Activated CD8-positive, alpha-beta memory T cell treated with anti-CD3 and anti-CD28 coated beads for 48 hours (primary cell): ENCODE measurements at regions not wholly inside any gene's neighbourhood (a gene's known extent, or its start where the extent isn't known, plus 50 kb on each side); places are given as distances from the start of the nearest gene placed in this dataset.

ENCODE experiments used
- DNase-seq, 3 experiments: peaks; one replicate each; pipeline ENCODE4 v3.0.0-alpha.2; 2020; ENCODE audit warnings: low read depth in 2 of 3, low spot score in 2 of 3

GRCh38 chr2:198259496-198259895, 455.1 kb downstream of the PLCL1 start:
- no peak for DNase-seq

DNA sequence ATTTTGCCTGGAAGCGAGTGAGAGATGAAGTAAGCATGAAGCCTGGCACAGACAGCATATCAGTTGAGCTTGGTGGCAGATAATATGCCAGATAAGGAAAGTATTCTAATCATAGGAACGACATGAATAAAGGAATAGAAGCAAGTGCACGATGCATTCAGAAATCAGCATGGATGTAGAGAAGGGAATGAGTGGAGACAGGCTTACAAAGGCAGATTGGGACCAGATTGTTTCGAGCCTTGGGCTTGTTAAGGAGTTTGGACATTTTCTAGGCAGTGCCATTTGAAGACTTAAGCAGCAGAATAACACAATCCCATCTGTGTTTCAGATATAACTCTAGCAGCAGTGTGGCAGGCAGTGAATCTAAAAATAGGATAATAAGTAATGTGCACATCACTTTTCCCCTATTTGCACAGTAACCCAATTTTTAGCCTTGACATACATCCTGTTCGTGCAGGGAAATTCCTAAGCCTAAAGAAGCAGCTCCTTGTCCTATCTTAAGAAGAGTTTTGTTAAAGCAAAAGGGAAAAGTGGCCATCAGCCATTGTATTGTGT, 450.2 kb downstream of the PLCL1 start:
- no peak for DNase-seq

GRCh38 chr2:198253995-198254394, 449.6 kb downstream of the PLCL1 start:
- DNase-seq, result no peak

DNA sequence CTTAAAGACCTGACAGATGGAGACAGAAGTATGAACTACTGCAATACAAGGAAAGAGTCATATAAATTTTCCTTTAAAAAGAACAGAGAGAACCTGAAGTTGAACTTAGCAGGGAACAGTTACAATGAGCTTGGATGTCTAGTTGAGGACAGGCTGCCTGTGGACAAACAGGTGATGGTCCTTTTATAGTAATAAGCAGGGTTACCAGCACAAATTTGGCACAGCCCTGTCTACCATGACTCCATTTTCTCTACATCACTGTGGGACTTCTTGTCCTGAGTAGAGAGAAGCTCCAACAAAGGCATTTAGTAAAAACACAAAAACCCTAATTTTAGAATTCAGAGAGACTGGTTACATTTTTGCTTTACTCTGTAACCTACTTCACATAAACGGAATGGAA, 448.1 kb downstream of the PLCL1 start:
- DNase-seq, result no peak

DNA sequence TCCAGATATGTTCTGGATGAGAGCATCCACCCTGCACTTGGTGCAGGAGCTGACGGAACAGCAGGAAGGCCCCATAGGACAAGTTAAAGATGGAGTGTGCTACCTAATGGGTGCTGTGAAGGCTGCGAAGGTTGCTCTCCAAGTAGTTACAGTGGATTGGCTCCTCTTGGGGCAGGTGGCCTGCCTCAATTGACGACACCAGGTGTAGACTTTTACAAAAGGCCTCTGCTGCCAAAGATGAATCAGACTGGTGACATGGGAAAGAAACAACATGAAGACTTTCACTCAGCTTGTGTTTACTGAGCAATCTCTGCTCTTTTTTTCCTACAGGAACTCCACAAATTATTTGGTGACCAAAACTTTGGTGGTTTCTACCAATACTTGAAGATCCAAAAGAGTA, 437.7 kb downstream of the PLCL1 start:
- DNase-seq, result no peak

GRCh38 chr2:198238429-198238828, 434.0 kb downstream of the PLCL1 start:
- no peak for DNase-seq

DNA sequence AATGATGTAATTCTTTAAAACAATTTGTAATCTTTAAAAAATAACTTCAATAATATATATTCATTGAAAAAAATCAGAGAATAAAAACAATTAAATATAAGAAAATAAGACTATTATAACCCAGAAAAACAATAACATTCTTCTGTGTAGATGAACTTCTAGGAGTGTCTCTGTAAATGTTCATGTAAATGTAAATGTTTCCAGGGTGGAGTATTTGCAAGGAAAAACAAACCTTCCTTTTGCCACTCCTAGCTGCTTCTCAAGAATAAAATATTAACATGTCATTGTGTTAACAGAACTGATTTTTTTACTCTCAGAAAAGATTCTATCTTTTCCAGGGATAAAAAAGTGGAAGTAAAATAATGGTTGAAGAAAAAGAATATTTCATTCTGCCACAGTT, 431.9 kb downstream of the PLCL1 start:
- no peak for DNase-seq

DNA sequence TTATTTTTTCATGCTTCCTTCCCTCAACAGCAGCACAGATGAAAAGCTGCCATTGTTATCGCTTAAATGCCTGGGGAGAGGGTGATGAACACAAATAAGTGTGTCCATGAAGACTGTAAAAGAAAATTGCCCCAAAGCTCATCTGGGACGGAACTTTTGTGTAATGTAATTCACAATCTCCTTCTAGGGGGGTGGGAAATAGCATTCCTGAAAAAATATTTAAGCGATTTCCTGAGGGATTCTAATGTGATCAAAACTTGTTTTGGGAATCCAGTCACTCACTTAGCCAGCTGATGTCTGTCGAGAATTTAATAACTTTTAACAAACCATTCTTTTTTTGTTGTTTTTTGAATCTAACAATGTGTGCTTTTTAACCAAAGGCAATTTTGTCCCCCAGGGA, 427.9 kb downstream of the PLCL1 start:
- DNase-seq, result no peak

- DNase-seq, result no peak
Observed at GRCh38 chr2:198231562-198231961, 427.2 kb downstream of the PLCL1 start.

DNA sequence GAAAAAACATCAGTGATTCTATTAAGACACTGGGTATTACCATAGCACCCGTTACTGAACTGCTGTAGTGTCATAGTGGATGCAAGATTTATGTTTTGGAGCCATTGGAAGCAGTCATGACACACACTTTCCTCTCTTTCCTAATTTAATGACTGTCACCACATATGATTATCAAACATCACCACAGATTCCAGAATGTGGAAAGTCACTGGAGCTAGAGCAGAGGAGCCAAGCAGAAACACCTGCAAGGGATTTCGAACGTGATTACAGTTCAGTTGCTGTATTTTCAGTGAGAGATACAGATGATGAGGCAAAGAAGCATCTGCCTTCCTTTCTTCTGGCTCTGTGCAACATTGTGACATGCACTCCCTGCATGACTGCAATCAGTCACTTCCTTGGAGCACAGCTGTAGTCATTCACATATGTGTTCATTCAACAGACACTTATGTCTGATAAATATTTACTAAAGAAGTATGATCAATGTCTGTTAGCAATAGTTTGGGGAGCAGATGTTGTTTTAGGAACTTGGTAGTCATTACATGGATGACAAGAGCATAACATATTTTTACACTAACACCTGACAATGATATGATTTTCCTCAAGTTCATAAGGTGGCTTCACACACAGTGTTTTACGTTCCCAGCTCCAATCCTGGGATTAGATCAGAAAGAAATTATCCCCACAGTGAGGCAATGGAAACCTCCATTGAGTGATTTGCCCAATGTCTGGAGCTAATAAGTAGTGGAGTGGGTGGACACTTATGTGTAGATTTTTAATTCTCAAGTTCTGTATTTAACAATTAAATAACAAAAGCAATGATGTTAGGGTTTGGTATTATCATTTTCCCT, 416.6 kb downstream of the PLCL1 start:
- no peak for DNase-seq

- DNase-seq, result no peak
Observed at GRCh38 chr2:198219292-198219691, 414.9 kb downstream of the PLCL1 start.

DNA sequence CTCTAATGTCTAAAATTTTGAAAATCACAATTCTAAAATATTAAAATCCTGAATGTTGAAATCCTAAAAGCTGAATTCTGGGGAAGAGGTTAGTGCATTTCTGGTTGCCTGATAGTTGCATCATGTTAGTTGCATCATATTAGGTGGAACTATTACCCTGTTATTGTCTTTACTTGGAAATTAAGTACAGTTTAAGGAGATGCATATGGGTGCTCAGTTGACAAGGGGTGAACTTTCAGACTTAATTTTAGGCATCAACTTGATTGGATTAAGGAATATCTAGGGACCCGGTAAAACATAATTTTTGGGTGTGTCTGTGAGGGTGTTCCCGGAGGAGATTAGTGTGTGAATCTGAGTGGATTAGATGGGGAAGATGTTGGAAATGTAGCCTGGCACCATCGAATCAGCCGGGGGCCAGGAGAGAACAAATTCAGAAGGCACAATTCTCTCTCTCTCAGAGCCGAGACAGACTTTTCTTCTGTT, 409.8 kb downstream of the PLCL1 start:
- no peak for DNase-seq

DNA sequence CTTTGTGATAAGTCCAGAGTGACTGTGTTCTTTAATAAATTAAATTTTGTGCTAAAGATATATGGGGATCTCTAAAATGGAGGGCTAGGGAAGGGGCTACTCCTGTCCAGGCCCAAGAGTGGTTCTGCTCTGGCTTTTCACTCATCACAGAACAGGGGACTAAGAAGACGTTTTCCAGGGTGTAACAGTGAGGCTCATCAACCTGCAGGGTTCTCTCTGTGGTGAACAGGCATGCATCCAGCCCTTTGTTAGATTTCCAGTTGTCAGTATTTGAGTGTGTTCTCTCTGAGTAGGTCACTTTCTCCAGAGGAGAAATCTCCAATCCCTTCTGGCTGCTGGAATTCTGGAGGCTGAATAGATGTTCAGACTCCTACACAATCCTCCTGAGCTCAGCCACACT, 408.9 kb downstream of the PLCL1 start:
- no peak for DNase-seq

DNA sequence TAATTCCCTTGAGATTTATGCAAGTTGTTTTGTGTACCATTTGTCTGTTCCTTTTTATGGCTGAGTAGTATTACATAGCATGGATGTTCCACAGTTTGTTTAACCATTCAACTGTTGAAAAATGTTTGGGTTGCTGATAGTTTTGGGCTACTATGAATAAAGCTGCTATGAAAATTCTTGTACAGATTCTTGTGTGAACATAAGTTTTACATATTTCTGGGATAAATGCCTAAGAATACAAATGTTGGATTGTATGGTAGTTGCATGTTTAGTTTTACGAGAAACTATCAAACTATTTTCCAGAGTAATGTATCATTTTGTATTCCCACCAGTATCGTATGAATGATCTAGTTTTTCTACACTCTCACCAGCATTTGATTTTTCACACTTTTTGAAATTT, 407.3 kb downstream of the PLCL1 start:
- no peak for DNase-seq

DNA sequence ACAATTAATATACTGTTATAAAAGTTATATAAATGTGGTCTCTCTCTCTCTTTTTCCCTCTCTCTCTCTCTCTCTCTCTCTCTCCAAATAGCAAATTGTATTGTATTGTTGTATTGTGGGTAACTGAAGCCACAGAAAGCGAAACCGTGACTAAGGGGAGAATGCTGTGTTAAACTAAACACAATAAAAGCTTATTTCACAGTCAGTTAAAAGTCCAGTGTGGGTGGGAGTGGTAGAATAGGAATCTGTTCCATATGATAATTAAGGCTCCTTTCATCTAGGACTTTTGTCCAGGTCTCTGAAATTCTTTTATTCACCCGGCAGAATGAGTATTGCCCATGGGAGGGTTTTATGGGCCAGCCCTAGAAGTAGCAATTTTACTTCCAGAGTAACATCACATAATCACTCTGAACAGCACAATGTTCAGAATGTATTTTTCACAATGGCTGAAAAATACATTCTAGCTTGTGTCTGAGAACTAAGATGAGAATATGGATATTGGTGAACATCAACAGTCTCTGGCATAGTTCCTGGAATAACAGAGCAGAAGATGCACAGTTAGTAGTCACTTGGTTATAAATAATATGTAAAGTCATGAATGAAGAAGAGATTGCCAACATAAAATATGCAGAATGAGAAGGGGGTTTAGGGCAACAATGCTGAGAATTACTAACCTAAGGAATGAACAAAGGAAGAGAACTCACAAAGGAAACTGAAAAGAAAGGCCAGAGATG, 399.1 kb downstream of the PLCL1 start:
- DNase-seq, result no peak
